GM23338 (cell line): ENCODE measurements at regions not wholly inside any gene's neighbourhood (a gene's known extent, or its start where the extent isn't known, plus 50 kb on each side); places are given as distances from the start of the nearest gene placed in this dataset.

Experiments used
- ATAC-seq: fragments of 200-7000 bp; cut with Tn5 transposase; 3 replicates; pipeline ENCODE4 v1.9.1; 2020
- DNase-seq: peaks from one replicate; pipeline ENCODE4 v3.0.0-alpha.2; 2015; ENCODE audit warnings: low spot score
- H2AFZ ChIP-seq: fragments of 200-600 bp; sonication (generic); 2 replicates; pipeline ENCODE4 v1.8.0; 2016; ENCODE audit warnings: antibody characterized with exemption, mild to moderate bottlenecking, moderate library complexity
- H3F3A ChIP-seq: fragments of 200-600 bp; sonication (generic); replicated peaks from 2 replicates; pipeline ENCODE4 v1.8.0; 2017; ENCODE audit warnings: antibody characterized with exemption, mixed run types, low read depth
- H3K27ac ChIP-seq: fragments of 200-600 bp; sonication (generic); 2 replicates; pipeline ENCODE4 v1.6.1; 2016; ENCODE audit warnings: low read depth
- H3K27me3 ChIP-seq: fragments of 200-600 bp; sonication (generic); 2 replicates; pipeline ENCODE4 v1.8.0; 2016; ENCODE audit warnings: mild to moderate bottlenecking, mixed run types, moderate library complexity; ENCODE audit not compliant: insufficient read depth
- H3K36me3 ChIP-seq: fragments of 200-600 bp; sonication (generic); 2 replicates; pipeline ENCODE4 v1.8.0; 2016; ENCODE audit warnings: mild to moderate bottlenecking; ENCODE audit not compliant: insufficient read depth
- H3K4me1 ChIP-seq: fragments of 200-600 bp; sonication (generic); 2 replicates; pipeline ENCODE4 v1.8.0; 2016; ENCODE audit warnings: mild to moderate bottlenecking, moderate library complexity; ENCODE audit not compliant: insufficient read depth
- H3K4me2 ChIP-seq: fragments of 200-600 bp; sonication (generic); 2 replicates; pipeline ENCODE4 v1.7.1; 2017; ENCODE audit warnings: mixed run types
- H3K4me3 ChIP-seq: fragments of 200-600 bp; sonication (generic); 2 replicates; pipeline ENCODE4 v1.6.1; 2016; ENCODE audit warnings: mixed run types
- H3K79me2 ChIP-seq: fragments of 200-600 bp; sonication (generic); replicated peaks from 2 replicates; pipeline ENCODE4 v1.8.0; 2017; ENCODE audit warnings: mild to moderate bottlenecking; ENCODE audit not compliant: insufficient read depth
- H3K9me2 ChIP-seq: fragments of 200-600 bp; sonication (generic); 2 replicates; pipeline ENCODE4 v1.8.0; 2017; ENCODE audit not compliant: insufficient read depth
- H4K20me1 ChIP-seq: fragments of 200-600 bp; sonication (generic); replicated peaks from 2 replicates; pipeline ENCODE4 v1.8.0; 2017; ENCODE audit warnings: mild to moderate bottlenecking; ENCODE audit not compliant: insufficient read depth
- H3K27ac Mint-ChIP-seq: 2 replicates; pipeline ENCODE4 v1.8.0; 2020; ENCODE audit warnings: inconsistent platforms, mild to moderate bottlenecking, moderate library complexity, mixed read lengths
- H3K27me3 Mint-ChIP-seq: 3 replicates; pipeline ENCODE4 v1.8.0; 2022; ENCODE audit warnings: low read depth, mild to moderate bottlenecking, moderate library complexity, mixed read lengths, inconsistent platforms; ENCODE audit not compliant: insufficient read depth, poor library complexity
- H3K36me3 Mint-ChIP-seq: 3 replicates; pipeline ENCODE4 v1.8.0; 2021; ENCODE audit warnings: low read depth, mild to moderate bottlenecking, inconsistent platforms, moderate library complexity, mixed read lengths
- H3K4me1 Mint-ChIP-seq: 3 replicates; pipeline ENCODE4 v1.8.0; 2020; ENCODE audit warnings: mild to moderate bottlenecking, inconsistent platforms, mixed read lengths
- H3K4me3 Mint-ChIP-seq: 3 replicates; pipeline ENCODE4 v1.8.0; 2021; ENCODE audit warnings: moderate library complexity, mild to moderate bottlenecking, inconsistent platforms, mixed read lengths
- H3K9me3 Mint-ChIP-seq: 3 replicates; pipeline ENCODE4 v1.8.0; 2020; ENCODE audit warnings: moderate library complexity, mild to moderate bottlenecking, inconsistent platforms, mixed read lengths
- EZH2 ChIP-seq: fragments of 200-600 bp; sonication (generic); IDR thresholded peaks from one replicate; pipeline ENCODE4 v1.8.0; 2017; ENCODE audit warnings: antibody characterized with exemption, mild to moderate bottlenecking, low read depth; ENCODE audit not compliant: unreplicated experiment
- JUNB ChIP-seq: IDR thresholded peaks from one replicate; pipeline ENCODE4 v1.6.1; 2016; ENCODE audit warnings: antibody characterized with exemption; ENCODE audit not compliant: unreplicated experiment
- POLR2AphosphoS5 ChIP-seq: IDR thresholded peaks from 2 replicates; pipeline ENCODE4 v1.6.1; 2016; ENCODE audit warnings: antibody characterized with exemption, low read depth
- REST ChIP-seq: IDR thresholded peaks from one replicate; pipeline ENCODE4 v1.6.1; 2018; ENCODE audit warnings: antibody characterized with exemption; ENCODE audit not compliant: unreplicated experiment
- ZNF331 ChIP-seq: fragments of 250-450 bp; sonication (Bioruptor Pico); IDR thresholded peaks from 2 replicates; pipeline ENCODE4 v1.5.0; 2020; ENCODE audit warnings: low read depth, mild to moderate bottlenecking, moderate library complexity
- ZNF462 ChIP-seq: fragments of 250-450 bp; sonication (Bioruptor Pico); IDR thresholded peaks from 2 replicates; pipeline ENCODE4 v1.5.0; 2020; ENCODE audit warnings: mild to moderate bottlenecking, moderate library complexity

- Histone ChIP-seq H3K27ac (no peak overlapping the region), H3K36me3 (no peaks in the 10 kb centered on the region), H3F3A (no peaks in the 10 kb centered on the region), H3K27me3 (no peaks in the 10 kb centered on the region), H3K9me2 (peaks cover 16% of the 10 kb centered on the region; the same call in 1 of the 2 replicates), H3K79me2 (no peaks in the 10 kb centered on the region), H4K20me1 (no peaks in the 10 kb centered on the region), H2AFZ (no peak overlapping the region), H3K4me3 (no peak overlapping the region), H3K4me1 (0 out of 2 replicates have a peak, but pooled peaks cover 3% of the 10 kb centered on the region), H3K4me2 (no peak overlapping the region)
- no peaks in the 10 kb centered on the region for H3K36me3 Mint-ChIP-seq
- peaks cover 9% of the 10 kb centered on the region for H3K4me1 Mint-ChIP-seq
- H3K27me3 Mint-ChIP-seq: peaks cover 2% of the 10 kb centered on the region
- TF ChIP-seq ZNF331 (CRISPR knock-in tag) (no peak), EZH2 (no peak), JUNB (no peak), ZNF462 (CRISPR knock-in tag) (no peak), POLR2AphosphoS5 (no peak), REST (no peak)
- no peak for ATAC-seq
- DNase-seq: no peak
- H3K4me3 Mint-ChIP-seq: no peak overlapping the region
- no peaks in the 10 kb centered on the region for H3K9me3 Mint-ChIP-seq
- H3K27ac Mint-ChIP-seq: no peak overlapping the region
Observed at GRCh38 chr11:112628676-112629075, 332.5 kb upstream of the NCAM1 start.
